GM23248 (cell line): ENCODE measurements at regions not wholly inside any gene's neighbourhood (a gene's known extent, or its start where the extent isn't known, plus 50 kb on each side); places are given as distances from the start of the nearest gene placed in this dataset.

Source experiments
- EZH2 ChIP-seq: fragments of 200-600 bp; sonication (generic); IDR thresholded peaks from 2 replicates; pipeline ENCODE4 v1.6.1; 2018; ENCODE audit warnings: antibody characterized with exemption, mild to moderate bottlenecking; ENCODE audit not compliant: insufficient read depth, poor library complexity, severe bottlenecking
- EZH2phosphoT487 ChIP-seq: fragments of 200-600 bp; sonication (generic); IDR thresholded peaks from 2 replicates; pipeline ENCODE4 v1.6.1; 2018; ENCODE audit warnings: antibody characterized with exemption, moderate library complexity, mild to moderate bottlenecking, low read depth; ENCODE audit not compliant: insufficient read depth

DNA sequence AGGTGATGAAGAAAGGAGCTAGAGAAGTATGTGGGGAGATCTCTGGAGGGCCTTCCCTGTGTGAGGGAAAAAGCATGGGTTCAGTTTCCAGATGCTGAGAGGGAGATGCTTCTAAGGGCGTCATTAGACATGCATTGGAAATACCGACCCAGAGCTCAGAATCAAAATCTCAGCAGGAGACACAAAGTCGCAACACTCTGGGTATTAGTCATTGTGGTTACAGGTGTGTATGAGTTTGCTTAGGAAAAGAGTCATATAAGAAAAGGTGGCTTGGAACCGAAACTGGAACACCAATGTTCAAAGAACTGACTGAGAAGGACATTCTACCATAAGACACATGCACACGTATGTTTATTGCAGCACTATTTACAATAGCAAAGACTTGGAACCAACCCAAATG is 477.1 kb downstream of the FBXO15 start:
- TF ChIP-seq EZH2 (no peak), EZH2phosphoT487 (no peak)
